K562 (cell line): ENCODE measurements at regions not wholly inside any gene's neighbourhood (a gene's known extent, or its start where the extent isn't known, plus 50 kb on each side); places are given as distances from the start of the nearest gene placed in this dataset.

Experiments
- BRF2 ChIP-seq: IDR thresholded peaks from 3 replicates; pipeline ENCODE4 v1.6.1; 2011; ENCODE audit warnings: borderline replicate concordance, mild to moderate bottlenecking; ENCODE audit not compliant: insufficient read length, insufficient read depth
- EP300 ChIP-seq: IDR thresholded peaks from 2 replicates; pipeline ENCODE4 v1.6.1; 2012; ENCODE audit warnings: low read length, improper control_type of control experiment
- MED1 ChIP-seq: sonication (generic); formaldehyde crosslinking; IDR thresholded peaks from 2 replicates; pipeline ENCODE4 v1.8.1; 2023; ENCODE audit warnings: missing genetic modification reagents, borderline replicate concordance
- PBX2 ChIP-seq, 2 experiments: IDR thresholded peaks in 1 of 2; conservative IDR thresholded peaks in 1 of 2; 2 replicates each; pipeline ENCODE4 v1.6.1; 2016; ENCODE audit warnings: low read depth in 2 of 2, mild to moderate bottlenecking in 1 of 2, missing compliant biosample characterization in 1 of 2, missing genetic modification characterization in 1 of 2, moderate library complexity in 1 of 2
- SRSF1 ChIP-seq: fragments of 200-400 bp; formaldehyde crosslinking; IDR thresholded peaks from 2 replicates; pipeline ENCODE4 v1.6.1; 2017; ENCODE audit warnings: mild to moderate bottlenecking, low read depth, low read length, moderate library complexity
- TEAD4 ChIP-seq, 2 experiments: sonication (generic) in 1 of 2; formaldehyde crosslinking in 1 of 2; IDR thresholded peaks; 2 replicates each; pipeline versions ENCODE4 v1.6.1 to v1.8.0; 2012 to 2022; ENCODE audit warnings: borderline replicate concordance in 1 of 2, inconsistent platforms in 1 of 2, low read length in 1 of 2, mild to moderate bottlenecking in 1 of 2, missing genetic modification reagents in 1 of 2
- TSHZ1 ChIP-seq: fragments of 250-450 bp; sonication (Bioruptor Pico); IDR thresholded peaks from 2 replicates; pipeline ENCODE4 v1.4.0; 2020; ENCODE audit warnings: mild to moderate bottlenecking, moderate library complexity
- ZC3H4 ChIP-seq: sonication (generic); formaldehyde crosslinking; IDR thresholded peaks from 2 replicates; pipeline ENCODE4 v1.9.0; 2021; ENCODE audit warnings: missing genetic modification reagents, borderline replicate concordance
- ZFP1 ChIP-seq: fragments of 450-650 bp; formaldehyde crosslinking; IDR thresholded peaks from 2 replicates; pipeline ENCODE4 v1.4.0; 2020; ENCODE audit warnings: mild to moderate bottlenecking, mixed read lengths

- TF ChIP-seq TSHZ1 (CRISPR knock-in tag) (no peak), MED1 (CRISPR knock-in tag) (no peak), EP300 (no peak), PBX2 (CRISPR knock-in tag; IDR thresholded peaks at IDR 0.05; ENCODE audit: low read depth) (no peak), PBX2 (tag; conservative IDR thresholded peaks at IDR 0.05; ENCODE audit: low read depth) (no peak), ZFP1 (no peak), TEAD4 (IDR thresholded peaks at IDR 0.05; ENCODE audit: low read length) (no peak), TEAD4 (CRISPR knock-in tag; IDR thresholded peaks at IDR 0.05; ENCODE audit: borderline replicate concordance) (no peak), SRSF1 (no peak), ZC3H4 (CRISPR knock-in tag) (no peak), BRF2 (no peak)
Observed at GRCh38 chr10:33754052-33754451, 419.6 kb upstream of the NRP1 start (continued).
